GM12891 (cell line): ENCODE measurements at regions not wholly inside any gene's neighbourhood (a gene's known extent, or its start where the extent isn't known, plus 50 kb on each side); places are given as distances from the start of the nearest gene placed in this dataset.

Experiments used
- DNase-seq: peaks from one replicate; pipeline ENCODE4 v3.0.0; 2011; ENCODE audit warnings: low spot score; ENCODE audit not compliant: insufficient read length
- FAIRE-seq: peaks from 2 replicates; lab custom pipeline; 2011; peaks lifted over from hg19 to GRCh38; lab: Jason Lieb, UNC
- PAX5 ChIP-seq: IDR thresholded peaks from 2 replicates; pipeline ENCODE4 v1.6.1; 2011; ENCODE audit warnings: low read length, moderate library complexity, mild to moderate bottlenecking; ENCODE audit not compliant: insufficient read depth, severe bottlenecking
- POLR2A ChIP-seq: IDR thresholded peaks from 2 replicates; pipeline ENCODE4 v1.6.1; 2011; ENCODE audit warnings: low read depth, low read length, control low read depth
- POLR2AphosphoS5 ChIP-seq: IDR thresholded peaks from 2 replicates; pipeline ENCODE4 v1.6.1; 2011; ENCODE audit warnings: low read depth, low read length, control low read depth
- POU2F2 ChIP-seq: IDR thresholded peaks from 2 replicates; pipeline ENCODE4 v1.6.1; 2011; ENCODE audit warnings: low read depth, mild to moderate bottlenecking, control low read depth, low read length, moderate library complexity
- SPI1 ChIP-seq: IDR thresholded peaks from 2 replicates; pipeline ENCODE4 v1.6.1; 2011; ENCODE audit warnings: low read depth, low read length, control low read depth
- TAF1 ChIP-seq: IDR thresholded peaks from 2 replicates; pipeline ENCODE4 v1.6.1; 2011; ENCODE audit warnings: low read depth, low read length, control low read depth

GRCh38 chr3:103924544-103924943 is 1442.2 kb upstream of the ALCAM start:
- no peak for FAIRE-seq
- DNase-seq = no peak
- TF ChIP-seq POU2F2 (no peak), POLR2A (no peak), POLR2AphosphoS5 (no peak), SPI1 (no peak), PAX5 (no peak), TAF1 (no peak)

- no peak for TF ChIP-seq POU2F2
- no peak for TF ChIP-seq POLR2A
- no peak for TF ChIP-seq PAX5
- TF ChIP-seq TAF1 = no peak
- no peak for TF ChIP-seq SPI1
- no peak for TF ChIP-seq POLR2AphosphoS5
- FAIRE-seq (no peak), DNase-seq (no peak)
Observed at GRCh38 chr3:103926936-103927335, 1439.8 kb upstream of the ALCAM start.

GRCh38 chr3:103927896-103928295 is 1438.8 kb upstream of the ALCAM start:
- FAIRE-seq (no peak), DNase-seq (no peak)
- TF ChIP-seq POLR2AphosphoS5 (no peak), POLR2A (no peak), POU2F2 (no peak), SPI1 (no peak), TAF1 (no peak), PAX5 (no peak)

GRCh38 chr3:103937094-103937493 is 1429.6 kb upstream of the ALCAM start:
- FAIRE-seq (no peak), DNase-seq (no peak)
- TF ChIP-seq POLR2AphosphoS5 = no peak
- no peak for TF ChIP-seq POLR2A
- no peak for TF ChIP-seq SPI1
- no peak for TF ChIP-seq PAX5
- TF ChIP-seq POU2F2 = no peak
- no peak for TF ChIP-seq TAF1

- TF ChIP-seq POLR2AphosphoS5 = no peak
- no peak for TF ChIP-seq POU2F2
- no peak for TF ChIP-seq PAX5
- TF ChIP-seq TAF1 = no peak
- no peak for TF ChIP-seq SPI1
- DNase-seq = no peak
- FAIRE-seq = no peak
Observed at GRCh38 chr3:103947062-103947461, 1419.6 kb upstream of the ALCAM start.

- no peak for TF ChIP-seq POU2F2
- TF ChIP-seq TAF1 = no peak
- TF ChIP-seq POLR2AphosphoS5 = no peak
- TF ChIP-seq POLR2A = no peak
- no peak for TF ChIP-seq PAX5
- TF ChIP-seq SPI1 = no peak
- DNase-seq (no peak), FAIRE-seq (no peak)
Observed at GRCh38 chr3:103949693-103950092, 1417.0 kb upstream of the ALCAM start.

GRCh38 chr3:103950676-103951075 is 1416.0 kb upstream of the ALCAM start:
- FAIRE-seq = no peak
- no peak for TF ChIP-seq POLR2A
- no peak for TF ChIP-seq PAX5
- no peak for TF ChIP-seq SPI1
- TF ChIP-seq TAF1 = no peak
- TF ChIP-seq POU2F2 = no peak
- TF ChIP-seq POLR2AphosphoS5 = no peak

GRCh38 chr3:103953796-103954195 is 1412.9 kb upstream of the ALCAM start:
- TF ChIP-seq POLR2AphosphoS5 (no peak), POLR2A (no peak), PAX5 (no peak), SPI1 (no peak), POU2F2 (no peak), TAF1 (no peak)
- DNase-seq (no peak), FAIRE-seq (no peak)

More at GRCh38 chr3:103950676-103951075, 1416.0 kb upstream of the ALCAM start:
- no peak for DNase-seq

GRCh38 chr3:103960819-103961218 is 1405.9 kb upstream of the ALCAM start:
- FAIRE-seq (no peak), DNase-seq (no peak)
- TF ChIP-seq POU2F2 (no peak), POLR2AphosphoS5 (no peak), SPI1 (no peak)

GRCh38 chr3:103963599-103963998 is 1403.1 kb upstream of the ALCAM start:
- FAIRE-seq (no peak), DNase-seq (no peak)
- TF ChIP-seq POLR2A (no peak), SPI1 (no peak), POLR2AphosphoS5 (no peak), PAX5 (no peak), POU2F2 (no peak), TAF1 (no peak)

- TF ChIP-seq POLR2AphosphoS5 = no peak
- TF ChIP-seq POLR2A = no peak
- TF ChIP-seq SPI1 = no peak
- TF ChIP-seq POU2F2 = no peak
- no peak for DNase-seq
- FAIRE-seq = no peak
Observed at GRCh38 chr3:103965764-103966163, 1400.9 kb upstream of the ALCAM start.
